HG03342 (cell line): ENCODE measurements at regions not wholly inside any gene's neighbourhood (a gene's known extent, or its start where the extent isn't known, plus 50 kb on each side); places are given as distances from the start of the nearest gene placed in this dataset.

ENCODE experiments used
- ATAC-seq: cut with Tn5 transposase; IDR thresholded peaks from one replicate; pipeline ENCODE4 v1.9.1; 2021; ENCODE audit warnings: mild to moderate bottlenecking, moderate library complexity; ENCODE audit not compliant: unreplicated experiment

DNA sequence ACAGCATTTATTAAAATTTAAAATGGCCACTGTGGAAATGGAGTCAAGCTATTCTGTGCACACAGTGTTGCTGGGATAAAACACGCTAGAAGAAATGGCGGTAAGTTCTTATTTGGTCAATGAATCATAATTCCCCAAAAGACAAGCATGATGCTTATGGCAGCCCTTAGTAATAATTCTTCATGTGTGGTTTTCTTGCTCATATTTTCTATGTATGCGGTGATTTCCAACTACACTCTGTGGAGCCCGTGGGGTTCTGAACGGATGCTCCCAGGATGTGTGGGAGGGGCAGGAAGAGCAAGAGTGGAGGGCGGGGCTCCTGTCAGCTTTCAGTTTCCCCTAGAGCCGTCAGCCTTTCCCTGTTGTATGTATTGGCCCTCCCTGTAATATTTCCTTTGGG lies 91.7 kb upstream of the RMDN2 start:
- peak; percentile 45 for ATAC-seq

- ATAC-seq, result no peak
These were observed 88.8 kb upstream of the RMDN2 start for GRCh38 chr2:37836270-37836669.

GRCh38 chr2:37836711-37837110 lies 88.4 kb upstream of the RMDN2 start:
- no peak for ATAC-seq

GRCh38 chr2:37837628-37838328 lies 87.3 kb upstream of the RMDN2 start:
- no peak for ATAC-seq

- ATAC-seq, result no peak
These were observed 86.4 kb upstream of the RMDN2 start for GRCh38 chr2:37838541-37839167.

- no peak for ATAC-seq
These were observed 85.1 kb upstream of the RMDN2 start for GRCh38 chr2:37839991-37840390.

DNA sequence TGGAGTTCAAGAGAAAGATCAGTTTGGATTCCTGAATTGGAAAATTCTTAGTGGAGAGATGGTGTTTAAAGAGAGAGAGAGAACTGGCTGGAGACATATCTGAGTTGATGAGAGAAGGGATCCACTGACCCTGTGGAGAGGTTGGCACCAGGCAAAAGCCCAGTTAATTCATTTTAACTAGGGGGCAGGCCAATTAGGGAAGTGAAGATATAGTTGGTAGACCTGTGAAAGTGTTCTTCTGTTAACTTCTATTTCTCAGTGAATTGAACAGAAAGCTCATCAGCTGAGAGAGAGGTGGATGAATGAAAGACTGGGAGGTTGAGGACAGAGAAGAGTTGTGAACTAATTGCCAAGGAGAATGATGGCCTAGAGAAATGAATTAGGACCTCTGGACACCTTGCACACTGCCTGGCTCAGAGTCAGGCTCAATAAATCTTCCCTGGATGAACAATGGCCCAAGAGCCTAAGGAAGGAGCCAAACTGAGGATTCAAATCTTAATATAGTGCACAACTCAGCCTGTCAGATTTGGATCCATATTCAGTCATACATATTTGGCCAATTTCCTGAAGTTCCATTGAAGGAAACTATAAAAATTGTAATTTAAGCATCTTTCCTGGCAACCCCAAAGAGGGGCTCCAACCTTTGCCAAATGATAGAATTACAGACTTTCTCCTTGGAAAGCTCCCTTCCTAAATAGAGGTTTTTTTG lies 82.2 kb upstream of the RMDN2 start:
- ATAC-seq, result no peak

DNA sequence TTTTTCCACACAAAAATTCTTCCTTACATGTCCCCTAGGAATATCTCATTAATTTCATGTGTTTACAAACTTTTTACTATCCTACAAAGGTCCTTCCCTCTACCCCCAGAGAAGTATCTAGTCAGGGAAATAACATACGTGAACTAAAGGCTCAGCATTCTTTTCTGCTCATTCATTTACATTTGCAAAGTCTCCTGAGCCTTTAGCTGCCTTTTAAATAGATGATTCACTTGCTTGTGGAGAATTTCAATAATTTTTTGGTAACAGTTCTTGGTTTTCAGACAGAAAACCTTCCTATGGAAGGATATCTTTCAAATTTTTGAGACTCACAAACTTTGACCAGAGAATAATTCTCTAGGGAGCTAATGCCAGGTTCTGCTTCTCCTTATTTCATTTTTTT lies 81.5 kb upstream of the RMDN2 start:
- ATAC-seq, result no peak

DNA sequence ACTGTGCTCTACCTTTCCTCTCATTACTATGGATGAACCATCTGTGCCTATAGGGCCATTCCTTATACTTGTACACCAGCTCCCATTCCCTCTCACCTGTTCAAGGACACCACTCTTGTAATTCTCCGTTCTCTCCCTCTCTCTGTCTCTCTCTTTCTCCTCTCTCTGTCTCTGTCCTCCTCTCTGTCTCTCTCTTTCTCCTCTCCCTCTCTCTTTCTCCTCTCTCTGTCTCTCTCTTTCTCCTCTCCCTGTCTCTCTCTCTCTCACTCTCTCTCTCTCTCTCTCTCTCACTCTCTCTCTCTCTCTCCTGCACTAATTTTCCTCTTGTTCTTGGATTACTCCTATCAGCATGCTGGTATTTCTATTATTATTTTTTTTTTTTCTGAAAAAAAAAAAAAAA lies 78.9 kb upstream of the RMDN2 start:
- no peak for ATAC-seq

DNA sequence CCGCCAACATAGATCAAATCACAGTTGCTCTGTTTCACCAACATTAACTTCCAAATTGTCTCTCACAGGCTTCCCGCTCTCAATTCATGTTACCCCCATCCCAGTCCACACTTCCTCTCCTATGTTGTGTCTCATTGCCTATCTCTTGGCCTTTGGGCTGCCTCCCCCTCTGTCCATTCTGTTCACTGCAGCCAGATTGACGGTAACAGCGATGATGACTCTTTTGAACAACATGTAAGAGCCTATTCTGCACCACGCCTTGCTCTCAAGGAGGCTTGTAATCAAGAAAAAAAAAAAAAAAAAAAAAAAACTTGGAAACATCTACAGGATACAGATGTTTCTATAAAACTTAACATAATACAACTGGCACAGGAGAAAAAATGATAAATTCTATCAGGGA lies 77.3 kb upstream of the RMDN2 start:
- no peak for ATAC-seq

GRCh38 chr2:37848451-37848850 lies 76.6 kb upstream of the RMDN2 start:
- ATAC-seq, result no peak

DNA sequence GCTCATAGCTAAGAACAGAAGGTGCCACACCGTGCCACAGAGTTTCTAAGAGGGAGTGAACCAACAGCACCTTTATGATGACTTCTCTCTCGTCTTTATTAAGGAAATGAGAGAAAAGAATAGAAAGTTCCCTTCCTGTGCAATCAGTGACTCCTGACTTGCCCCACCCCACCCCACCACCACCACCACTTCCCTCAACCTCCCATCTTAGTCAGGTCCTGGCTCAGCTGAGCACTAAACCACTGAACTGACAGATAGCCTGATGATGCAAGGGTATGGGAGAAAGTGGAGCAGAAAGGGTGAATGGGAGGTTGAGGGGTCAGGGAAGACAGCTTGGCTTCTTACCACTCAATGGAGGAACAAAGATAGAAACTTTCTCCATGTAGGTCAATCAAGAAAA lies 75.2 kb upstream of the RMDN2 start:
- ATAC-seq, result no peak

GRCh38 chr2:37851428-37851827 lies 73.7 kb upstream of the RMDN2 start:
- peak; percentile 18 for ATAC-seq

GRCh38 chr2:37851828-37852584 lies 73.1 kb upstream of the RMDN2 start:
- peak; percentile 69 for ATAC-seq

- no peak for ATAC-seq
These were observed 72.5 kb upstream of the RMDN2 start for GRCh38 chr2:37852585-37853014.

DNA sequence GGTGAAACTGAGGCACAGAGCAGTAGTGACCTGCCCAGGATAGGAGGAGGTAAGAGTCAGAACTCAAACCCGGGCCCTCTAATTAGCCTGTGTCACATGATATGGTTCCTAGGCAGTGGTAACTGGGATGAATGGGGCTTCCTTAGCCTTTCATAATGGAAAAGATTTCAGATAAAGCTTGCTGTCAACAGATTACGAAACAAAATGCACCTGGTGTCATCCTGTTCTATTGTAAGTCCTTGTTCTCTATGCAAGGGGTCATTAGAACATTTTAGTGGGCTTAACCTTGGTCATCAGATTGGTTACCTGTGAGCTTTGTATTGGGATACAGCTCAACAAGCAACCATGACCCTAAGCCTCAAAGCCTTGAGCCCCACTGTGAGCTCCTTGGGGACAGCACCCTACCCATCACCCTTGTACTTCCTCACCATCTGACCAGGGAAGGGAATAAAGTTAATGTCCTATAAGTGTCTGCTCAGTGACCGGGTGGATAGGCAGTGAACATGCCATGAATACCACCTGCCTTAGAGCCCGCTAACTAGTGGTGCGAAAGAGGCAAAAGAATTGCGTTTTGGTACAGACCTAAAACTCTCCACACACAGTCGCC lies 70.3 kb upstream of the RMDN2 start:
- no peak for ATAC-seq

GRCh38 chr2:37855283-37856041 lies 69.6 kb upstream of the RMDN2 start:
- no peak for ATAC-seq

GRCh38 chr2:37856101-37856751 lies 68.9 kb upstream of the RMDN2 start:
- no peak for ATAC-seq

GRCh38 chr2:37857575-37858399 lies 67.3 kb upstream of the RMDN2 start:
- ATAC-seq, result no peak
